ENCODE measurements at regions not wholly inside any gene's neighbourhood (a gene's known extent, or its start where the extent isn't known, plus 50 kb on each side); places are given as distances from the start of the nearest gene placed in this dataset.

- no peaks in the 10 kb centered on the region for H3K9me3 ChIP-seq (replicated peaks)
- H3K27ac ChIP-seq, result no peak overlapping the region
- DNase-seq (ENCODE audit: low read depth in 1 of 2, low spot score in 2 of 2), result no peak
- no peak overlapping the region for H3K4me3 ChIP-seq
- H3K27me3 ChIP-seq (replicated peaks), result no peaks in the 10 kb centered on the region
- no peaks in the 10 kb centered on the region; the same call in 1 of the 2 replicates for H3K4me1 ChIP-seq (replicated peaks)
- no peaks in the 10 kb centered on the region for H3K36me3 ChIP-seq
Measured at GRCh38 chr5:135704616-135705015, 125.8 kb upstream of the CXCL14 start.

GRCh38 chr5:135703016-135703550 is 124.3 kb upstream of the CXCL14 start:
- Histone ChIP-seq H3K36me3 (no peaks in the 10 kb centered on the region), H3K27me3 (replicated peaks) (no peaks in the 10 kb centered on the region), H3K4me3 (no peak overlapping the region), H3K27ac (no peak overlapping the region), H3K9me3 (replicated peaks) (no peaks in the 10 kb centered on the region), H3K4me1 (replicated peaks) (no peaks in the 10 kb centered on the region)
- no peak for DNase-seq (ENCODE audit: low read depth in 1 of 2, low spot score in 2 of 2)

- H3K36me3 ChIP-seq, result no peaks in the 10 kb centered on the region
Measured at GRCh38 chr5:135702191-135702590, 123.4 kb upstream of the CXCL14 start.

GRCh38 chr5:135700731-135701130 is 121.9 kb upstream of the CXCL14 start:
- Histone ChIP-seq H3K27ac (no peak overlapping the region), H3K9me3 (replicated peaks) (no peaks in the 10 kb centered on the region), H3K4me1 (replicated peaks) (peaks cover 2% of the 10 kb centered on the region), H3K4me3 (no peak overlapping the region), H3K36me3 (no peaks in the 10 kb centered on the region), H3K27me3 (replicated peaks) (no peaks in the 10 kb centered on the region)
- DNase-seq (ENCODE audit: low read depth in 1 of 2, low spot score in 2 of 2), result peak in 1 of 2 experiments; percentile 34

More at GRCh38 chr5:135702191-135702590, 123.4 kb upstream of the CXCL14 start:
- Histone ChIP-seq H3K9me3 (replicated peaks) (no peaks in the 10 kb centered on the region), H3K4me1 (replicated peaks) (no peaks in the 10 kb centered on the region), H3K4me3 (no peak overlapping the region), H3K27ac (no peak overlapping the region), H3K27me3 (replicated peaks) (no peaks in the 10 kb centered on the region)
- DNase-seq (ENCODE audit: low read depth in 1 of 2, low spot score in 2 of 2), result no peak

GRCh38 chr5:135697959-135698345 is 119.2 kb upstream of the CXCL14 start:
- Histone ChIP-seq H3K4me3 (no peak overlapping the region), H3K27me3 (replicated peaks) (no peaks in the 10 kb centered on the region), H3K9me3 (replicated peaks) (no peaks in the 10 kb centered on the region), H3K27ac (no peak overlapping the region), H3K36me3 (no peaks in the 10 kb centered on the region), H3K4me1 (replicated peaks) (peaks cover 13% of the 10 kb centered on the region)
- peak in 1 of 2 experiments; percentile 25 for DNase-seq (ENCODE audit: low read depth in 1 of 2, low spot score in 2 of 2)

- no peaks in the 10 kb centered on the region for H3K36me3 ChIP-seq
- no peaks in the 10 kb centered on the region for H3K27me3 ChIP-seq (replicated peaks)
- H3K9me3 ChIP-seq (replicated peaks), result no peaks in the 10 kb centered on the region
- H3K27ac ChIP-seq, result no peak overlapping the region
- H3K4me1 ChIP-seq (replicated peaks), result peaks cover 13% of the 10 kb centered on the region
- peak in 1 of 2 experiments; percentile 34 for DNase-seq (ENCODE audit: low read depth in 1 of 2, low spot score in 2 of 2)
- H3K4me3 ChIP-seq, result no peak overlapping the region
Measured at GRCh38 chr5:135697251-135697958, 118.6 kb upstream of the CXCL14 start.

- H3K4me3 ChIP-seq, result no peak overlapping the region
- H3K9me3 ChIP-seq (replicated peaks), result no peaks in the 10 kb centered on the region
- H3K27me3 ChIP-seq (replicated peaks), result no peaks in the 10 kb centered on the region
- DNase-seq (ENCODE audit: low read depth in 1 of 2, low spot score in 2 of 2), result no peak
- no peaks in the 10 kb centered on the region for H3K36me3 ChIP-seq
- peaks cover 13% of the 10 kb centered on the region for H3K4me1 ChIP-seq (replicated peaks)
- no peak overlapping the region for H3K27ac ChIP-seq
Measured at GRCh38 chr5:135696317-135696716, 117.5 kb upstream of the CXCL14 start.

- Histone ChIP-seq H3K27me3 (replicated peaks) (no peaks in the 10 kb centered on the region), H3K27ac (no peak overlapping the region), H3K9me3 (replicated peaks) (no peaks in the 10 kb centered on the region), H3K36me3 (no peaks in the 10 kb centered on the region), H3K4me3 (no peak overlapping the region), H3K4me1 (replicated peaks) (peaks cover 13% of the 10 kb centered on the region)
- peak in 1 of 2 experiments; percentile 37 for DNase-seq (ENCODE audit: low read depth in 1 of 2, low spot score in 2 of 2)
Measured at GRCh38 chr5:135695656-135696313, 117.0 kb upstream of the CXCL14 start.

GRCh38 chr5:135694906-135695305 is 116.1 kb upstream of the CXCL14 start:
- Histone ChIP-seq H3K27me3 (replicated peaks) (no peaks in the 10 kb centered on the region; the same call in 1 of the 2 replicates), H3K4me1 (replicated peaks) (peaks cover 13% of the 10 kb centered on the region), H3K27ac (no peak overlapping the region), H3K36me3 (no peaks in the 10 kb centered on the region), H3K9me3 (replicated peaks) (no peaks in the 10 kb centered on the region), H3K4me3 (no peak overlapping the region)
- peak in 1 of 2 experiments; percentile 30 for DNase-seq (ENCODE audit: low read depth in 1 of 2, low spot score in 2 of 2)

- H3K9me3 ChIP-seq (replicated peaks), result no peaks in the 10 kb centered on the region
- H3K36me3 ChIP-seq, result no peaks in the 10 kb centered on the region
- peak; percentile 37 to 47 for DNase-seq (ENCODE audit: low read depth in 1 of 2, low spot score in 2 of 2)
- peaks cover 13% of the 10 kb centered on the region for H3K4me1 ChIP-seq (replicated peaks)
- H3K27me3 ChIP-seq (replicated peaks), result no peaks in the 10 kb centered on the region; the same call in 1 of the 2 replicates
- no peak overlapping the region for H3K4me3 ChIP-seq
- no peak overlapping the region for H3K27ac ChIP-seq
Measured at GRCh38 chr5:135694012-135694411, 115.2 kb upstream of the CXCL14 start.

GRCh38 chr5:135693371-135693955 is 114.7 kb upstream of the CXCL14 start:
- no peaks in the 10 kb centered on the region for H3K36me3 ChIP-seq
- peak in 1 of 2 experiments; percentile 34 for DNase-seq (ENCODE audit: low read depth in 1 of 2, low spot score in 2 of 2)
- no peak overlapping the region for H3K4me3 ChIP-seq
- H3K27ac ChIP-seq, result no peak overlapping the region
- no peaks in the 10 kb centered on the region for H3K9me3 ChIP-seq (replicated peaks)
- peaks cover 13% of the 10 kb centered on the region for H3K4me1 ChIP-seq (replicated peaks)
- no peaks in the 10 kb centered on the region; the same call in 1 of the 2 replicates for H3K27me3 ChIP-seq (replicated peaks)

- Histone ChIP-seq H3K4me1 (replicated peaks) (peaks cover 13% of the 10 kb centered on the region), H3K4me3 (no peak overlapping the region), H3K27ac (no peak overlapping the region), H3K27me3 (replicated peaks) (no peaks in the 10 kb centered on the region; the same call in 1 of the 2 replicates), H3K36me3 (no peaks in the 10 kb centered on the region), H3K9me3 (replicated peaks) (no peaks in the 10 kb centered on the region)
- DNase-seq (ENCODE audit: low read depth in 1 of 2, low spot score in 2 of 2), result no peak
Measured at GRCh38 chr5:135691044-135691443, 112.3 kb upstream of the CXCL14 start.

- no peak overlapping the region for H3K4me3 ChIP-seq
- no peaks in the 10 kb centered on the region for H3K9me3 ChIP-seq (replicated peaks)
- peaks cover 9% of the 10 kb centered on the region for H3K4me1 ChIP-seq (replicated peaks)
- H3K27me3 ChIP-seq (replicated peaks), result no peaks in the 10 kb centered on the region; the same call in 1 of the 2 replicates
- H3K36me3 ChIP-seq, result no peaks in the 10 kb centered on the region
- DNase-seq (ENCODE audit: low read depth in 1 of 2, low spot score in 2 of 2), result no peak
- H3K27ac ChIP-seq, result no peak overlapping the region
Measured at GRCh38 chr5:135690466-135690865, 111.7 kb upstream of the CXCL14 start.

- Histone ChIP-seq H3K27me3 (replicated peaks) (no peaks in the 10 kb centered on the region; the same call in 1 of the 2 replicates), H3K27ac (no peak overlapping the region), H3K4me1 (replicated peaks) (peaks cover 8% of the 10 kb centered on the region), H3K36me3 (no peaks in the 10 kb centered on the region), H3K4me3 (no peak overlapping the region), H3K9me3 (replicated peaks) (no peaks in the 10 kb centered on the region)
- no peak for DNase-seq (ENCODE audit: low read depth in 1 of 2, low spot score in 2 of 2)
Measured at GRCh38 chr5:135689506-135689905, 110.7 kb upstream of the CXCL14 start.
